ENCODE measurements at regions not wholly inside any gene's neighbourhood (a gene's known extent, or its start where the extent isn't known, plus 50 kb on each side); places are given as distances from the start of the nearest gene placed in this dataset.
A peak's percentile ranks its signal among the peaks of the same experiment; 100 is the strongest.
"Not testable (repeated sequence)": the region's sequence is repeated elsewhere in the genome, so short reads cannot be mapped to it uniquely, and the experiment has no call there.

- DNase-seq (ENCODE audit: low read depth), result no peak
Observed at GRCh38 chrX:106356580-106356979, 188.5 kb downstream of the PWWP3B start.

- no peak for DNase-seq (ENCODE audit: low read depth)
Observed at GRCh38 chrX:106363214-106363613, 195.1 kb downstream of the PWWP3B start.

GRCh38 chrX:106378616-106379015, 210.5 kb downstream of the PWWP3B start:
- no peak for DNase-seq (ENCODE audit: low read depth)

- DNase-seq (ENCODE audit: low read depth), result peak; percentile 9
Observed at GRCh38 chrX:106391284-106391911, 220.4 kb upstream of the RADX start.

- no peak for DNase-seq (ENCODE audit: low read depth)
Observed at GRCh38 chrX:106392346-106392745, 219.4 kb upstream of the RADX start.

- no peak for DNase-seq (ENCODE audit: low read depth)
Observed at GRCh38 chrX:106397788-106398538, 213.8 kb upstream of the RADX start.

- no peak for DNase-seq (ENCODE audit: low read depth)
Observed at GRCh38 chrX:106401965-106402559, 209.7 kb upstream of the RADX start.

- no peak for DNase-seq (ENCODE audit: low read depth)
Observed at GRCh38 chrX:106404512-106404911, 207.3 kb upstream of the RADX start.

GRCh38 chrX:106415276-106415895, 196.4 kb upstream of the RADX start:
- no peak for DNase-seq (ENCODE audit: low read depth)

GRCh38 chrX:106436691-106437090, 175.1 kb upstream of the RADX start:
- DNase-seq (ENCODE audit: low read depth), result no peak

GRCh38 chrX:106437407-106437806, 174.4 kb upstream of the RADX start:
- no peak for DNase-seq (ENCODE audit: low read depth)

GRCh38 chrX:106450405-106450804, 161.4 kb upstream of the RADX start:
- no peak for DNase-seq (ENCODE audit: low read depth)

GRCh38 chrX:106451933-106452332, 159.8 kb upstream of the RADX start:
- DNase-seq (ENCODE audit: low read depth), result no peak

- no peak for DNase-seq (ENCODE audit: low read depth)
Observed at GRCh38 chrX:106454991-106455390, 156.8 kb upstream of the RADX start.

- DNase-seq (ENCODE audit: low read depth), result no peak
Observed at GRCh38 chrX:106457802-106458201, 154.0 kb upstream of the RADX start.

GRCh38 chrX:106467422-106467821, 144.4 kb upstream of the RADX start:
- DNase-seq (ENCODE audit: low read depth), result no peak

GRCh38 chrX:106467943-106468342, 143.8 kb upstream of the RADX start:
- no peak for DNase-seq (ENCODE audit: low read depth)

GRCh38 chrX:106468433-106468832, 143.3 kb upstream of the RADX start:
- DNase-seq (ENCODE audit: low read depth), result no peak

GRCh38 chrX:106479920-106480319, 131.9 kb upstream of the RADX start:
- no peak for DNase-seq (ENCODE audit: low read depth)

- DNase-seq (ENCODE audit: low read depth), result peak; percentile 14
Observed at GRCh38 chrX:106481341-106481740, 130.4 kb upstream of the RADX start.

- DNase-seq (ENCODE audit: low read depth), result no peak
Observed at GRCh38 chrX:106484233-106484632, 127.5 kb upstream of the RADX start.

GRCh38 chrX:106493210-106493816, 118.5 kb upstream of the RADX start:
- not testable (repeated sequence) for DNase-seq (ENCODE audit: low read depth)

All from forelimb muscle (tissue), 1 donor.